ENCODE measurements at regions not wholly inside any gene's neighbourhood (a gene's known extent, or its start where the extent isn't known, plus 50 kb on each side); places are given as distances from the start of the nearest gene placed in this dataset.

- TF ChIP-seq, protein P1, sequence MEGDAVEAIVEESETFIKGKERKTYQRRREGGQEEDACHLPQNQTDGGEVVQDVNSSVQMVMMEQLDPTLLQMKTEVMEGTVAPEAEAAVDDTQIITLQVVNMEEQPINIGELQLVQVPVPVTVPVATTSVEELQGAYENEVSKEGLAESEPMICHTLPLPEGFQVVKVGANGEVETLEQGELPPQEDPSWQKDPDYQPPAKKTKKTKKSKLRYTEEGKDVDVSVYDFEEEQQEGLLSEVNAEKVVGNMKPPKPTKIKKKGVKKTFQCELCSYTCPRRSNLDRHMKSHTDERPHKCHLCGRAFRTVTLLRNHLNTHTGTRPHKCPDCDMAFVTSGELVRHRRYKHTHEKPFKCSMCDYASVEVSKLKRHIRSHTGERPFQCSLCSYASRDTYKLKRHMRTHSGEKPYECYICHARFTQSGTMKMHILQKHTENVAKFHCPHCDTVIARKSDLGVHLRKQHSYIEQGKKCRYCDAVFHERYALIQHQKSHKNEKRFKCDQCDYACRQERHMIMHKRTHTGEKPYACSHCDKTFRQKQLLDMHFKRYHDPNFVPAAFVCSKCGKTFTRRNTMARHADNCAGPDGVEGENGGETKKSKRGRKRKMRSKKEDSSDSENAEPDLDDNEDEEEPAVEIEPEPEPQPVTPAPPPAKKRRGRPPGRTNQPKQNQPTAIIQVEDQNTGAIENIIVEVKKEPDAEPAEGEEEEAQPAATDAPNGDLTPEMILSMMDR (conservative IDR thresholded peaks at IDR 0.05; ENCODE audit: low read depth, low read length), result no peak
- H3K4me3 ChIP-seq (ENCODE audit: low read depth, low read length), result no peak overlapping the region
- DNase-seq (ENCODE audit: low read depth), result no peak
Observed at GRCh38 chr4:10761903-10762302, 77.3 kb upstream of the CLNK start.

DNA sequence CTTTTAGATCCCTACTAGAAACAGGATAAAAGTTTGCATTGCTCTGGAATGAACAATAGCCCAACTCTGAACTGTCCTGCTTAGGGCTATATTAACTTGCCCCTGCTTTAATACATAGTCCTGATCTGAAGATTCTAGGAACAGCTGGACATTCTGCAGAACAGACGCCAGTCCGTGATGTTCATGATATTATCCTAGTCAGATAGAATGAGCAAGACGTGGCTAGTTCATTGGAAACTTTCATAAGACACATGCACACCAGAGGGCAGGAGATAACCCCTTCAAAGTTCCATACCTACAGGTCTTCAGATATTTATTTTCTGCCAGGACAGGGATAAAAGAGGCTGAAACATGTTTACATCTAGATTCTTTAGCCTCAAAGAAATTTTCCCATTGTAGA lies 75.5 kb upstream of the CLNK start:
- H3K4me3 ChIP-seq (ENCODE audit: low read depth, low read length), result no peak overlapping the region
- TF ChIP-seq, protein P1 (conservative IDR thresholded peaks at IDR 0.05; ENCODE audit: low read depth, low read length), result no peak
- DNase-seq (ENCODE audit: low read depth), result no peak

- H3K4me3 ChIP-seq (ENCODE audit: low read depth, low read length), result no peak overlapping the region
- TF ChIP-seq, protein P1 (conservative IDR thresholded peaks at IDR 0.05; ENCODE audit: low read depth, low read length), result no peak
- DNase-seq (ENCODE audit: low read depth), result no peak
Observed at GRCh38 chr4:10758906-10759305, 74.3 kb upstream of the CLNK start.

- DNase-seq (ENCODE audit: low read depth), result no peak
- no peak overlapping the region for H3K4me3 ChIP-seq (ENCODE audit: low read depth, low read length)
- TF ChIP-seq, protein P1 (conservative IDR thresholded peaks at IDR 0.05; ENCODE audit: low read depth, low read length), result no peak
Observed at GRCh38 chr4:10753856-10754402, 69.4 kb upstream of the CLNK start.

GRCh38 chr4:10753336-10753735 lies 68.8 kb upstream of the CLNK start:
- peak; percentile 45 for DNase-seq (ENCODE audit: low read depth)
- H3K4me3 ChIP-seq (ENCODE audit: low read depth, low read length), result no peak overlapping the region
- TF ChIP-seq, protein P1 (conservative IDR thresholded peaks at IDR 0.05; ENCODE audit: low read depth, low read length), result peak; percentile 24

GRCh38 chr4:10750714-10751113 lies 66.1 kb upstream of the CLNK start:
- TF ChIP-seq, protein P1 (conservative IDR thresholded peaks at IDR 0.05; ENCODE audit: low read depth, low read length), result no peak
- no peak overlapping the region for H3K4me3 ChIP-seq (ENCODE audit: low read depth, low read length)
- no peak for DNase-seq (ENCODE audit: low read depth)

DNA sequence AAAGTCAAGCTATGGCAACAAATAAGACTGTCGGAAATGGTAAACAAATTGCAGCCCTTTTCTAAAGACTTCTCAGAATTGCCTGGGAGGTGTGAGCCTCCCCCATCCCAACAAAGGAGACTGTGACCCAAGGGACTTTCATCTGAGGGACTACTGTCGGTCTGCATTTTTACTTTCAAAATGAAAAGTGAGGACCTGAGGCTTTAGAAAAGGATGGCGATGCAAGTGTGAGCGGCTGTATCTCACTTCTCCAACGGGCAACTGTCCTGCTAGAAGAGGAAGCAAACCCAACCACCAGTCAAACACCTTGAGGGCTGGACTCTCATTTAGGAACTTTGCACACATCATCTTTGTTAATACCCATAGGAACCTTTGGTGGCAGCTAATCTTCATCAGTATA lies 62.6 kb upstream of the CLNK start:
- no peak overlapping the region for H3K4me3 ChIP-seq (ENCODE audit: low read depth, low read length)
- DNase-seq (ENCODE audit: low read depth), result no peak
- TF ChIP-seq, protein P1 (conservative IDR thresholded peaks at IDR 0.05; ENCODE audit: low read depth, low read length), result no peak

Data from choroid plexus epithelial cell (primary cell).